Thyroid gland (tissue), 4 donors: ENCODE measurements at regions not wholly inside any gene's neighbourhood (a gene's known extent, or its start where the extent isn't known, plus 50 kb on each side); places are given as distances from the start of the nearest gene placed in this dataset.

Experiments used
- POLR2A ChIP-seq, 2 donors: fragments of 450-650 bp; IDR thresholded peaks; one replicate each; pipeline ENCODE4 v1.6.1; 2017; ENCODE audit warnings: antibody characterized with exemption in 2 of 2, mild to moderate bottlenecking in 2 of 2, moderate library complexity in 1 of 2
- TF ChIP-seq, protein P1 (sequence below), 6 experiments: fragments of 200-600 bp in 3 of 6; fragments of 450-650 bp in 3 of 6; sonication (generic) in 3 of 6; IDR thresholded peaks; one replicate each; pipeline ENCODE4 v1.5.1; 2016 to 2019; ENCODE audit warnings: antibody characterized with exemption in 6 of 6, mild to moderate bottlenecking in 2 of 6, inconsistent platforms in 1 of 6, moderate library complexity in 1 of 6

DNA sequence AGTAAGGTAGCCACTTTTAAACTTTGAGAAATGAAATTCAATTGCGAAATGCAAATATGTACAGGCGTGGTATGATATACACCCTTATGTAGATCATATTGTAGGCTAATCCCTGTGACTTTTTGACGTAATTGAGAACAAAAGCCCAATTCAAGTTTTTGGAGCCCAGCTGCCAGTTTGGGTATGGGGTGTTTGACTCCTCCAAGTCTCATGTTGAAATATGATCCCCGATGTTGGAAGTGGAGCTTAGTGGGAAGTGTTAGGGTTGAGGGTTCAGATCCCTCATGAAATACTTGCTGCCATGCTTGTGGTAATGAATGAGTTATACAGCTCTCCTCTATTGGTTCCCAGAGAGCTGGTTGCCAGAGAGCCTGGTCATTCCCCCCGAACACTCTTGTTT, 1666.8 kb downstream of the SUCLG1 start:
- no peak for TF ChIP-seq POLR2A (IDR thresholded peaks at IDR 0.05)
- TF ChIP-seq, protein P1, sequence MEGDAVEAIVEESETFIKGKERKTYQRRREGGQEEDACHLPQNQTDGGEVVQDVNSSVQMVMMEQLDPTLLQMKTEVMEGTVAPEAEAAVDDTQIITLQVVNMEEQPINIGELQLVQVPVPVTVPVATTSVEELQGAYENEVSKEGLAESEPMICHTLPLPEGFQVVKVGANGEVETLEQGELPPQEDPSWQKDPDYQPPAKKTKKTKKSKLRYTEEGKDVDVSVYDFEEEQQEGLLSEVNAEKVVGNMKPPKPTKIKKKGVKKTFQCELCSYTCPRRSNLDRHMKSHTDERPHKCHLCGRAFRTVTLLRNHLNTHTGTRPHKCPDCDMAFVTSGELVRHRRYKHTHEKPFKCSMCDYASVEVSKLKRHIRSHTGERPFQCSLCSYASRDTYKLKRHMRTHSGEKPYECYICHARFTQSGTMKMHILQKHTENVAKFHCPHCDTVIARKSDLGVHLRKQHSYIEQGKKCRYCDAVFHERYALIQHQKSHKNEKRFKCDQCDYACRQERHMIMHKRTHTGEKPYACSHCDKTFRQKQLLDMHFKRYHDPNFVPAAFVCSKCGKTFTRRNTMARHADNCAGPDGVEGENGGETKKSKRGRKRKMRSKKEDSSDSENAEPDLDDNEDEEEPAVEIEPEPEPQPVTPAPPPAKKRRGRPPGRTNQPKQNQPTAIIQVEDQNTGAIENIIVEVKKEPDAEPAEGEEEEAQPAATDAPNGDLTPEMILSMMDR (IDR thresholded peaks at IDR 0.05): no peak
